CD4-positive, CD25-positive, alpha-beta regulatory T cell (primary cell): ENCODE measurements at regions not wholly inside any gene's neighbourhood (a gene's known extent, or its start where the extent isn't known, plus 50 kb on each side); places are given as distances from the start of the nearest gene placed in this dataset.

Source experiments
- ATAC-seq, 2 donors: fragments of 150-1000 bp; cut with Tn5 transposase; one replicate each; pipeline ENCODE4 v1.10.0; 2021; ENCODE audit warnings: low read depth in 2 of 2, moderate number of reproducible peaks in 2 of 2, moderate library complexity in 1 of 2
- DNase-seq, 3 donors: peaks; one replicate each; pipeline versions ENCODE4 v3.0.0 to v3.0.0-alpha.2; 2012 to 2022; ENCODE audit warnings: mixed read lengths in 1 of 3
- H3K27ac ChIP-seq: one replicate; pipeline ENCODE4 v1.7.0; 2013; ENCODE audit warnings: mild to moderate bottlenecking, low read length; ENCODE audit not compliant: insufficient read depth, poor library complexity, severe bottlenecking
- H3K27me3 ChIP-seq: one replicate; pipeline ENCODE4 v1.7.0; 2013; ENCODE audit warnings: low read length; ENCODE audit not compliant: control insufficient read depth, insufficient read depth
- H3K36me3 ChIP-seq: one replicate; pipeline ENCODE4 v1.7.0; 2013; ENCODE audit warnings: mild to moderate bottlenecking, low read length, moderate library complexity; ENCODE audit not compliant: control insufficient read depth, insufficient read depth
- H3K4me1 ChIP-seq: 2 replicates; pipeline ENCODE4 v1.7.0; 2013; ENCODE audit warnings: mild to moderate bottlenecking, low read length; ENCODE audit not compliant: insufficient read depth, control insufficient read depth, poor library complexity, severe bottlenecking
- H3K4me3 ChIP-seq: one replicate; pipeline ENCODE4 v1.7.0; 2013; ENCODE audit warnings: low read depth, mild to moderate bottlenecking, low read length, moderate library complexity
- H3K9me3 ChIP-seq, 2 experiments: 1 replicate in 1 of 2; 2 replicates in 1 of 2; pipeline ENCODE4 v1.7.0; 2013; ENCODE audit warnings: low read length in 2 of 2, mild to moderate bottlenecking in 1 of 2, moderate library complexity in 1 of 2; ENCODE audit not compliant: control insufficient read depth in 2 of 2
- H3K27ac Mint-ChIP-seq, 3 donors: one replicate each; pipeline ENCODE4 v1.8.0; 2020 to 2022; ENCODE audit warnings: mild to moderate bottlenecking in 3 of 3, mixed read lengths in 3 of 3, moderate library complexity in 2 of 3
- H3K27me3 Mint-ChIP-seq: one replicate; pipeline ENCODE4 v1.8.0; 2022; ENCODE audit warnings: mild to moderate bottlenecking, mixed read lengths
- H3K36me3 Mint-ChIP-seq: one replicate; pipeline ENCODE4 v1.8.0; 2020; ENCODE audit warnings: mixed read lengths
- H3K4me1 Mint-ChIP-seq, 4 donors: one replicate each; pipeline ENCODE4 v1.8.0; 2020 to 2022; ENCODE audit warnings: mixed read lengths in 4 of 4, mild to moderate bottlenecking in 1 of 4
- H3K4me3 Mint-ChIP-seq, 4 donors: one replicate each; pipeline ENCODE4 v1.8.0; 2020 to 2022; ENCODE audit warnings: mild to moderate bottlenecking in 4 of 4, mixed read lengths in 4 of 4, moderate library complexity in 3 of 4
- H3K9me3 Mint-ChIP-seq, 7 donors: one replicate each; pipeline ENCODE4 v1.8.0; 2020 to 2022; ENCODE audit warnings: mixed read lengths in 7 of 7, mild to moderate bottlenecking in 3 of 7, moderate library complexity in 2 of 7

DNA sequence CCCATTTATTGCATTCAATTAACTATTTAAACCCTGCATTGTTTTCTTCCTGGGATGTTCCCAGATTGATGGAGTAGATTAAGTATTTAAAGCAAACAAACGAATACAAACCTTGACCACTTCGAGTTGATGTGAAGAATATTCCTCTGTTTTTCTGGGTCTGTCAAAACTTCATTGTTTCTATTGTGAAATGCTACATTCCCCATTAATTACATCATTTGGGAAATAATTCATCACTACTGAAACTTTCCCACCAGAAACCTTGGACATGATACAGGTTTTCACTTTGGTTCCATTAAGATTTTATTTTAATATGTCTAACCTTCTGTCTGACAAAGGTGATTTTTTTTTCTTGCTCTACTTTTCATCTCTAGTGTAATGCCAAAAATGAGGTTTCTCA, 365.1 kb upstream of the ETAA1 start:
- H3K36me3 ChIP-seq, result no peaks in the 10 kb centered on the region
- no peaks in the 10 kb centered on the region for H3K27me3 Mint-ChIP-seq
- peaks cover 0 to 4% (median 2%) of the 10 kb centered on the region in 7 donors for H3K9me3 Mint-ChIP-seq
- no peak overlapping the region for H3K27ac Mint-ChIP-seq
- H3K9me3 ChIP-seq, result no peaks in the 10 kb centered on the region
- no peak overlapping the region for H3K27ac ChIP-seq
- ATAC-seq, result no peak
- no peaks in the 10 kb centered on the region for H3K4me1 ChIP-seq
- H3K27me3 ChIP-seq, result no peaks in the 10 kb centered on the region
- H3K36me3 Mint-ChIP-seq, result no peaks in the 10 kb centered on the region
- H3K4me3 ChIP-seq, result no peak overlapping the region
- no peaks in the 10 kb centered on the region for H3K4me1 Mint-ChIP-seq
- no peak overlapping the region for H3K4me3 Mint-ChIP-seq
- DNase-seq, result no peak

DNA sequence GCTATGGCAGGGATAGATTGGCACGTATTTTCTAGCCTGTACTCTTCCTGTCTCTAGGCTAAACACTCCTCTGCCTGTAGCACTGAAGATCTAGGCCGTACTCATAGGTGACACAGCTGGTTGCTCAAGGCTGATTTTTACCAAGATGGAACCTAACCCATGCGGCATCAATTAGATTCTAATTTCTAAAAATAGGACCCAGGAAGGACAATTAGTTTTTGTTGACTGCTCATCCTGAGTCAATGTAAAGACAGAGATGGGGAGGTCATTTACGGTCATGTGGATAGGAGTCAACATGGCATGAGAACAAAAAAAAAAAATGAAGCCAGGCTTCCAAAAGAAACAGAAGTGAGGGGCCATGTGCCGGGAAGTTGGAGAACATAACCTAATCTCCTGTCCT, 360.7 kb upstream of the ETAA1 start:
- H3K4me1 Mint-ChIP-seq, result no peaks in the 10 kb centered on the region
- ATAC-seq, result no peak
- H3K4me3 Mint-ChIP-seq, result no peak overlapping the region

DNA sequence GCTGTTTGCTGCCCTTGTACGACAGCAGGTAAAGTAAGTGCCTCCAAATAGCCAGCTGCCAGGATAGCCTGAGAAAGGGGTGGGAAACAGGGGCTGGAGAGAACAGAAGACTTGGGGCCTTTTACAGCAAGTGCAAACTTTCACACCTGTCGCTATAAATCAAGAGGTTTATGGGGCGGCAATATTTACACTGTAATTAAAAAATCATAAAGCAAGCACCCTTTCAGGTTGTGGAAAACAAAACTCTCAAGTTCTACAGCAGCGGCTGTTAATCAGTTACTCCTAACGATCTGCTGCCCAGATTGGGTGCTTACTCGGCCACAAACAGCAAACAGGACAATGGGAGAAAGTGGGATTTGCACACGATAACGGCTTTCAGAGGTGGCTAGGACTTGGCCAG, 359.5 kb upstream of the ETAA1 start:
- Mint-ChIP-seq H3K36me3 (no peaks in the 10 kb centered on the region), H3K9me3 (peaks cover 0 to 5% (median 1%) of the 10 kb centered on the region in 7 donors), H3K4me1 (no peaks in the 10 kb centered on the region), H3K4me3 (no peak overlapping the region), H3K27ac (peak overlapping the region in 1 of 3 donors; percentile 66), H3K27me3 (no peaks in the 10 kb centered on the region)
- no peaks in the 10 kb centered on the region for H3K9me3 ChIP-seq
- DNase-seq (no peak), ATAC-seq (no peak)
- no peaks in the 10 kb centered on the region for H3K4me1 ChIP-seq
- no peaks in the 10 kb centered on the region for H3K27me3 ChIP-seq
- H3K27ac ChIP-seq, result no peak overlapping the region
- H3K4me3 ChIP-seq, result no peak overlapping the region
- H3K36me3 ChIP-seq, result no peaks in the 10 kb centered on the region

More for the DNA sequence above, 360.7 kb upstream of the ETAA1 start:
- no peak overlapping the region for H3K27ac Mint-ChIP-seq
- DNase-seq, result no peak
- Histone ChIP-seq H3K27me3 (no peaks in the 10 kb centered on the region), H3K4me1 (no peaks in the 10 kb centered on the region), H3K27ac (no peak overlapping the region), H3K36me3 (no peaks in the 10 kb centered on the region), H3K4me3 (no peak overlapping the region), H3K9me3 (no peaks in the 10 kb centered on the region)
- H3K9me3 Mint-ChIP-seq, result peaks cover 0 to 5% (median 1%) of the 10 kb centered on the region in 7 donors
- H3K36me3 Mint-ChIP-seq, result no peaks in the 10 kb centered on the region
- no peaks in the 10 kb centered on the region for H3K27me3 Mint-ChIP-seq

DNA sequence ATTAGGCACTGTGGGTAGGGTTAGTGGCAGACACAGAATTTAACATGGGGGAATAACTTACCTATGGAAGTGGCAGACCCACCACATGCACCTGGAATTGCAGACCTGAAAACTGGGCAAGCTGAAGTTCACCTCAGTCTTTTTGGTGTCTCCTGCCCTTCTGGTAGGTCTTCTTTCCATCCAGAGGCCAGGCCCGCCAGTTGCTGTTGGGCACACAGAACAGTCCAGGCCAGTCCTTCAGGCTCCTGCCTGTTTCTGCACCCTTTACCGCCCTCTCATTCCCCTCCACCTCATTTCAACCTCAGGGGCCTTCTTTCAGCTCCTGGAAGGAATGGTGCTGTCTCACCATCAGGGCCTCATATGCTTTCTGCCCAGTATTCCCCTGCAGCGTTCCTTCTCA, 358.9 kb upstream of the ETAA1 start:
- no peak overlapping the region for H3K4me3 Mint-ChIP-seq
- Histone ChIP-seq H3K4me3 (no peak overlapping the region), H3K36me3 (no peaks in the 10 kb centered on the region), H3K9me3 (no peaks in the 10 kb centered on the region), H3K4me1 (no peaks in the 10 kb centered on the region), H3K27me3 (no peaks in the 10 kb centered on the region), H3K27ac (no peak overlapping the region)
- H3K27ac Mint-ChIP-seq, result no peak overlapping the region
- no peak for ATAC-seq
- H3K27me3 Mint-ChIP-seq, result no peaks in the 10 kb centered on the region
- DNase-seq, result no peak
- peaks cover 0 to 5% (median 1%) of the 10 kb centered on the region in 7 donors for H3K9me3 Mint-ChIP-seq
- no peaks in the 10 kb centered on the region for H3K4me1 Mint-ChIP-seq
- H3K36me3 Mint-ChIP-seq, result no peaks in the 10 kb centered on the region

DNA sequence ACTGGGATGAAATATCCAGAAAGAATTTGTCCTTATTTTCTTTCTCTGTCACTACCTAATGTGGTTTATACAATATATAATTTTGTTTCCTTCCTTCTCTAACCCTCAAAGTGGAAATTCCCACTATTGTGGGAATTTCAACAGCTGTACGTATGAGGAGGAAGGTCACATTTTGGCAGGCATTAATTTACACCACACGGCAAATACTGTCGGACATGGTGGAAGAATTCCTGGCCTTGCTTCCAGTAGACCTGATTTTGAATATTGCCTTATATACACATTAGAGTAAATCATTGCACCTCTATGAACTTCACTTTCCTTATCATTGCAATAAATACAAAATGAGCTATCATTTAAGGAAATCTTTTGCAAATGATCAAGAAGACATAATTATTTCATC, 358.1 kb upstream of the ETAA1 start:
- Mint-ChIP-seq H3K4me1 (no peaks in the 10 kb centered on the region), H3K27ac (no peak overlapping the region), H3K4me3 (no peak overlapping the region), H3K9me3 (peaks cover 0 to 5% (median 0%) of the 10 kb centered on the region in 7 donors), H3K27me3 (no peaks in the 10 kb centered on the region), H3K36me3 (no peaks in the 10 kb centered on the region)
- DNase-seq (no peak), ATAC-seq (no peak)
- H3K27me3 ChIP-seq, result no peaks in the 10 kb centered on the region
- H3K4me3 ChIP-seq, result no peak overlapping the region
- no peak overlapping the region for H3K27ac ChIP-seq
- no peaks in the 10 kb centered on the region for H3K9me3 ChIP-seq
- H3K36me3 ChIP-seq, result no peaks in the 10 kb centered on the region
- H3K4me1 ChIP-seq, result no peaks in the 10 kb centered on the region

DNA sequence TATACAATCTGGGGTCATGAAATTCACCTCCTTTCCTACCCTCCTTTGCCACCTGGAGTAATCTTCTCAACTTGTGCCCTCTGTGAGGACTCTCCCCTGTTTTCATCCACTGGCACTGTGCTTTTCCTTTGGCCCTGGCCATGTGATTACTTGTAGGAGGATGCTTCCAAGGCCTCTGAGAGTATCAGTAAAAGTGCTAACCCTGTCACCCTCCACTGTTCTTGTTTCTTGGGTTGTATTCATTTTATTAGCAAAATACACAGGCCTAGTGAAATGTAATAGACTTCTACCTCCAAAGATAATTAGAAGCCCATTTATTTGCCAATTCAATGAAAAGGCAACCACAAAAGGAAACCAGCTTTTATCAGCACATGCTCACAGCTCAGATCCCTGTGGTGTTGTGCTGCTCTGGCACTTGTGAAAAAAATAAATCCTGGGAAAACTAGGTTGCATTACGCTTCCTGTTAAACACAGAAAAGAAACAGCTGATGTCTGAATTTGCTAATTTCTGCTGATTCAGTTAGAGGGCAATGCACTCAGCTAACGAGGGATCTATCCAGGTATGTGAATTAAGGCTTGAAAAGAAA, 357.5 kb upstream of the ETAA1 start:
- H3K9me3 ChIP-seq, result no peaks in the 10 kb centered on the region
- H3K27me3 Mint-ChIP-seq, result no peaks in the 10 kb centered on the region
- H3K27ac ChIP-seq, result no peak overlapping the region
- H3K4me3 ChIP-seq, result no peak overlapping the region
- DNase-seq (no peak), ATAC-seq (no peak)
- peaks cover 0 to 5% (median 0%) of the 10 kb centered on the region in 7 donors for H3K9me3 Mint-ChIP-seq
- H3K4me3 Mint-ChIP-seq, result no peak overlapping the region
- H3K4me1 ChIP-seq, result no peaks in the 10 kb centered on the region
- H3K27ac Mint-ChIP-seq, result no peak overlapping the region
- no peaks in the 10 kb centered on the region for H3K36me3 ChIP-seq
- no peaks in the 10 kb centered on the region for H3K4me1 Mint-ChIP-seq
- H3K36me3 Mint-ChIP-seq, result no peaks in the 10 kb centered on the region
- H3K27me3 ChIP-seq, result no peaks in the 10 kb centered on the region

DNA sequence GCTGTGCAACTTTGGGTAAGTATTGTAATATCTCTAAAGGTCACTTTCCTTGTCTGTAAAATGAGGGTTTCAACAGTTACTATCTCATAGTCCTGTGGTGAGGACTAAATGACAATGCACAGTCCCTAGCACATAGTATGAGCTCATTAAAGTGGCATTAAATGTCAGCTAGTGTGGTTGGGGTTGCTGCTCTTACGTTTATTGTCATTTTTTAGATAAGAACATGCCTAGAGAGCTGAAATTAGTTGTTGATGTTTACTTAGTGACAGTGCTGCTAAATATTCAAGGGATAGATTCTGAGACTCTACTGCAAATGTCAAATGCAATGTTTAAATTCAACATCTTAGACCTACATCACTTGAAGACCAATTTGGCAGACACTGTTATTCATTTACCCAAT, 356.1 kb upstream of the ETAA1 start:
- no peaks in the 10 kb centered on the region for H3K36me3 Mint-ChIP-seq

DNA sequence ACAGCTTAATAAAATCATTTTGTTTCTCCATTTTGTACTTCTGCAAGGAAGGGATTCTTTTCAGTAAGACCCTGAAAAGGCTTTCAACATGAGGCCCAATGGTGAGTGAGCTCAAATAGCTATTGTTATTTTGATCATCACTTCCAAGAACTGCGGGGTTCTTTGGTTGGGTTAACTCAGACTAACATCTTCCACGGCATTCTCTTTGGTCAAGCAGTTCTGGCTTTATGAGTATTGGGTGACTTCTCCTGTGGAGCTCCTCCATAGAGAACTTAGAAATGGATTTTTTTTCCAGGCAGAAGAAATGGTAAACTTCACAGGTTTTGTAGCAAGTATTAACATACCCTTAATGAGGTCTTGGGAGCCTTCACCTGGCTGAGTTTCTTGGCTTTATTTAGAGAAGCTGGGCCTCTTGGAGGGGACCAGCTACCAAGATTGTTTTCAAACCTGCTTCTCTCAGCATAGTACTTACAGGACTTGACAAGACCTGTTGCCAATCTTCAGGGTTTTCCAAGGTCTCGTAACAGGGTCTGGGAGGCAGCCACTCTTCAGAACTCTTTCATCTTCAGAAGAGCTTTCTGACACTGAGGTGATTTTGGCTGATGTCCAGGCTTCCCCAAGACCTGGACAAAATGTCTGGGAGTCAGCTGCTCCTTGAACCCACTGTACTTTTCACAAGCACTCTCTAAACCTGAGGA, 353.2 kb upstream of the ETAA1 start:
- Histone ChIP-seq H3K9me3 (no peaks in the 10 kb centered on the region), H3K36me3 (no peaks in the 10 kb centered on the region), H3K27me3 (no peaks in the 10 kb centered on the region), H3K27ac (no peak overlapping the region), H3K4me1 (no peaks in the 10 kb centered on the region), H3K4me3 (no peak overlapping the region)
- no peaks in the 10 kb centered on the region for H3K36me3 Mint-ChIP-seq
- H3K9me3 Mint-ChIP-seq, result peaks cover 0 to 7% (median 2%) of the 10 kb centered on the region in 7 donors
- DNase-seq (no peak), ATAC-seq (no peak)
- H3K27me3 Mint-ChIP-seq, result no peaks in the 10 kb centered on the region
- H3K4me1 Mint-ChIP-seq, result no peaks in the 10 kb centered on the region
- no peak overlapping the region for H3K4me3 Mint-ChIP-seq
- no peak overlapping the region for H3K27ac Mint-ChIP-seq

More for the DNA sequence above, 356.1 kb upstream of the ETAA1 start:
- no peaks in the 10 kb centered on the region for H3K27me3 Mint-ChIP-seq
- Histone ChIP-seq H3K36me3 (no peaks in the 10 kb centered on the region), H3K4me3 (no peak overlapping the region), H3K27ac (no peak overlapping the region), H3K4me1 (no peaks in the 10 kb centered on the region), H3K9me3 (no peaks in the 10 kb centered on the region), H3K27me3 (no peaks in the 10 kb centered on the region)
- no peak for ATAC-seq
- no peak overlapping the region for H3K4me3 Mint-ChIP-seq
- H3K27ac Mint-ChIP-seq, result no peak overlapping the region
- no peak for DNase-seq
- peaks cover 0 to 5% (median 2%) of the 10 kb centered on the region in 7 donors for H3K9me3 Mint-ChIP-seq
- no peaks in the 10 kb centered on the region for H3K4me1 Mint-ChIP-seq
